BE2C (cell line): ENCODE measurements at regions not wholly inside any gene's neighbourhood (a gene's known extent, or its start where the extent isn't known, plus 50 kb on each side); places are given as distances from the start of the nearest gene placed in this dataset.

Experiments
- DNase-seq: peaks from one replicate; pipeline ENCODE4 v3.0.0-alpha.2; 2020
- H3K27me3 ChIP-seq: fragments of 250-450 bp; sonication (Bioruptor Pico); 2 replicates; pipeline ENCODE4 v1.5.1; 2020; ENCODE audit warnings: mild to moderate bottlenecking
- H3K36me3 ChIP-seq: fragments of 250-450 bp; sonication (Bioruptor Pico); 2 replicates; pipeline ENCODE4 v1.5.1; 2020; ENCODE audit warnings: mild to moderate bottlenecking
- H3K4me1 ChIP-seq: fragments of 250-450 bp; sonication (Bioruptor Pico); 2 replicates; pipeline ENCODE4 v1.5.1; 2020
- H3K4me3 ChIP-seq: 2 replicates; pipeline ENCODE4 v1.5.1; 2011; ENCODE audit warnings: low read depth, low read length
- H3K9me3 ChIP-seq: fragments of 250-450 bp; sonication (Bioruptor Pico); 2 replicates; pipeline ENCODE4 v1.5.1; 2020
- TF ChIP-seq, protein P1 (sequence below): IDR thresholded peaks from 2 replicates; pipeline ENCODE4 v1.5.1; 2012; ENCODE audit warnings: mild to moderate bottlenecking, low read depth, low read length

DNA sequence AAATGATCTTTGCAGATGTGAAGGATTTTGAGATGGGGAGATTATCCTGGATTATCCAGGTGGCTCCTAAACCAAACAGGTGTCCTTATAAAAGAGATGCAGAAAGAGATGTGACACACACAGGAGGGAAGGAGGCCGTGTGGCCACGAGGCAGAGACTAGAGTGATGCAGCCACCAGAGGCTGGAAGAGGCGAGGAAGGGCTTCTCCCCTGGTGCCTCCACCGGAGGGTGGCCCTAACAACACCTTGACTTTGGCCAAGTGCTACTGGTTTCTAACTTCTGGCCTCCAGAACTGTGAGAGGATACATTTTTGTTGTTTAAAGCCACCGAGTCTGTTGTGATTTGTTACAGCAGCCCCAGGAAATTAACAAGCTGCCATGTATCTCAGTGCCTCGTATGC, 127.1 kb downstream of the ASB7 start:
- H3K27me3 ChIP-seq = no peaks in the 10 kb centered on the region
- H3K4me3 ChIP-seq = no peak overlapping the region
- H3K4me1 ChIP-seq = no peaks in the 10 kb centered on the region
- no peak for DNase-seq
- TF ChIP-seq, protein P1, sequence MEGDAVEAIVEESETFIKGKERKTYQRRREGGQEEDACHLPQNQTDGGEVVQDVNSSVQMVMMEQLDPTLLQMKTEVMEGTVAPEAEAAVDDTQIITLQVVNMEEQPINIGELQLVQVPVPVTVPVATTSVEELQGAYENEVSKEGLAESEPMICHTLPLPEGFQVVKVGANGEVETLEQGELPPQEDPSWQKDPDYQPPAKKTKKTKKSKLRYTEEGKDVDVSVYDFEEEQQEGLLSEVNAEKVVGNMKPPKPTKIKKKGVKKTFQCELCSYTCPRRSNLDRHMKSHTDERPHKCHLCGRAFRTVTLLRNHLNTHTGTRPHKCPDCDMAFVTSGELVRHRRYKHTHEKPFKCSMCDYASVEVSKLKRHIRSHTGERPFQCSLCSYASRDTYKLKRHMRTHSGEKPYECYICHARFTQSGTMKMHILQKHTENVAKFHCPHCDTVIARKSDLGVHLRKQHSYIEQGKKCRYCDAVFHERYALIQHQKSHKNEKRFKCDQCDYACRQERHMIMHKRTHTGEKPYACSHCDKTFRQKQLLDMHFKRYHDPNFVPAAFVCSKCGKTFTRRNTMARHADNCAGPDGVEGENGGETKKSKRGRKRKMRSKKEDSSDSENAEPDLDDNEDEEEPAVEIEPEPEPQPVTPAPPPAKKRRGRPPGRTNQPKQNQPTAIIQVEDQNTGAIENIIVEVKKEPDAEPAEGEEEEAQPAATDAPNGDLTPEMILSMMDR = no peak
- no peaks in the 10 kb centered on the region for H3K36me3 ChIP-seq
- no peaks in the 10 kb centered on the region for H3K9me3 ChIP-seq

- H3K27me3 ChIP-seq = no peaks in the 10 kb centered on the region
- no peaks in the 10 kb centered on the region for H3K4me1 ChIP-seq
- TF ChIP-seq, protein P1 = no peak
- H3K36me3 ChIP-seq = no peaks in the 10 kb centered on the region
- H3K4me3 ChIP-seq = no peak overlapping the region
- no peak for DNase-seq
- no peaks in the 10 kb centered on the region for H3K9me3 ChIP-seq
Measured at GRCh38 chr15:100730129-100730528, 127.7 kb downstream of the ASB7 start.

- TF ChIP-seq, protein P1 = no peak
- H3K27me3 ChIP-seq = no peaks in the 10 kb centered on the region
- DNase-seq = no peak
- H3K9me3 ChIP-seq = no peaks in the 10 kb centered on the region
- H3K36me3 ChIP-seq = no peaks in the 10 kb centered on the region
- no peaks in the 10 kb centered on the region for H3K4me1 ChIP-seq
- H3K4me3 ChIP-seq = no peak overlapping the region
Measured at GRCh38 chr15:100730655-100731266, 128.4 kb downstream of the ASB7 start.

- Histone ChIP-seq H3K4me3 (no peak overlapping the region), H3K36me3 (no peaks in the 10 kb centered on the region), H3K4me1 (no peaks in the 10 kb centered on the region), H3K27me3 (no peaks in the 10 kb centered on the region), H3K9me3 (no peaks in the 10 kb centered on the region)
- TF ChIP-seq, protein P1 = no peak
- DNase-seq = peak; percentile 50
Measured at GRCh38 chr15:100731267-100732152, 129.1 kb downstream of the ASB7 start.

GRCh38 chr15:100732211-100733055, 130.0 kb downstream of the ASB7 start:
- Histone ChIP-seq H3K27me3 (no peaks in the 10 kb centered on the region), H3K36me3 (no peaks in the 10 kb centered on the region), H3K4me3 (no peak overlapping the region), H3K4me1 (no peaks in the 10 kb centered on the region), H3K9me3 (no peaks in the 10 kb centered on the region)
- no peak for DNase-seq
- TF ChIP-seq, protein P1 = no peak
